ENCODE measurements at regions not wholly inside any gene's neighbourhood (a gene's known extent, or its start where the extent isn't known, plus 50 kb on each side); places are given as distances from the start of the nearest gene placed in this dataset.

GRCh38 chr18:39403121-39403520, 1837.5 kb upstream of the CELF4 start:
- Histone ChIP-seq H3K27ac (ENCODE audit: control insufficient read depth, insufficient read depth) (no peak overlapping the region), H3K4me2 (ENCODE audit: control insufficient read depth, insufficient read depth) (no peak overlapping the region), H3K9me3 (replicated peaks; ENCODE audit: control insufficient read depth, insufficient read depth, low read length) (no peaks in the 10 kb centered on the region), H3K9ac (ENCODE audit: control insufficient read depth, insufficient read depth, low read length) (no peak overlapping the region), H3K27me3 (replicated peaks in 1 of 2; ENCODE audit: control insufficient read depth in 2 of 2, insufficient read depth in 2 of 2, low read length in 1 of 2) (no peaks in the 10 kb centered on the region), H3K79me2 (ENCODE audit: control insufficient read depth, insufficient read depth, low read length) (no peaks in the 10 kb centered on the region), H3K4me1 (ENCODE audit: control insufficient read depth, insufficient read depth, low read length) (no peaks in the 10 kb centered on the region), H3K36me3 (ENCODE audit: control insufficient read depth in 2 of 2, insufficient read depth in 2 of 2, low read length in 1 of 2) (no peaks in the 10 kb centered on the region), H3K4me3 (no peak overlapping the region), H2AFZ (ENCODE audit: control insufficient read depth, low read depth, low read length) (no peak overlapping the region), H4K20me1 (ENCODE audit: control insufficient read depth, insufficient read depth) (no peaks in the 10 kb centered on the region)
- SMC1A ChIA-PET (ENCODE audit: uncharacterized antibody, unreplicated experiment): no interaction called here
- DNase-seq (ENCODE audit: low read depth, low spot score): no peak
- no peak for FAIRE-seq
- BruUV-seq (replicated peaks): no TSS peak
- intact Hi-C loops (cut with micrococcal nuclease; ENCODE audit: unreplicated experiment): no loop called here
- TF ChIP-seq SREBF1 (IDR thresholded peaks at IDR 0.05; ENCODE audit: low read length): no peak
- TF ChIP-seq NFYB (IDR thresholded peaks at IDR 0.05; ENCODE audit: insufficient read depth, low read depth, low read length): no peak
- TF ChIP-seq STAT1 (conservative IDR thresholded peaks at IDR 0.05): no peak
- no peak for TF ChIP-seq HDAC6 (IDR thresholded peaks at IDR 0.05; ENCODE audit: unreplicated experiment)
- no peak for TF ChIP-seq FOXM1 (IDR thresholded peaks at IDR 0.05; ENCODE audit: low read depth, low read length)
- no peak for TF ChIP-seq E2F8 (IDR thresholded peaks at IDR 0.05; ENCODE audit: low read depth, partially characterized antibody)
- no peak for TF ChIP-seq CBX5 (IDR thresholded peaks at IDR 0.05; ENCODE audit: low read depth)
- no peak for TF ChIP-seq FOS (IDR thresholded peaks at IDR 0.05; ENCODE audit: borderline replicate concordance, extremely low read depth, insufficient read length)
- TF ChIP-seq SIX5 (IDR thresholded peaks at IDR 0.05; ENCODE audit: low read depth, low read length, severe bottlenecking): no peak
- TF ChIP-seq CBFB (IDR thresholded peaks at IDR 0.05; ENCODE audit: low read depth): no peak
- TF ChIP-seq HSF1 (IDR thresholded peaks at IDR 0.05; ENCODE audit: low read depth, low read length): no peak
- no peak for TF ChIP-seq MEF2B (IDR thresholded peaks at IDR 0.05; ENCODE audit: partially characterized antibody, poor library complexity, severe bottlenecking)
- TF ChIP-seq ZNF207 (IDR thresholded peaks at IDR 0.05; ENCODE audit: borderline replicate concordance): no peak
- no peak for TF ChIP-seq MYB (IDR thresholded peaks at IDR 0.05; ENCODE audit: borderline replicate concordance, low read depth, low read length)
- no peak for TF ChIP-seq CTCF (IDR thresholded peaks at IDR 0.05 in 2 of 3, conservative IDR thresholded peaks at IDR 0.05 in 1 of 3; ENCODE audit: control insufficient read depth in 2 of 3, extremely low read depth in 1 of 3, insufficient read depth in 1 of 3, low read depth in 3 of 3, low read length in 3 of 3)
- TF ChIP-seq POLR2AphosphoS2 (IDR thresholded peaks at IDR 0.05; ENCODE audit: low read depth, low read length): no peak
- CTCF ChIA-PET: no interaction called here
- ATAC-seq: no peak
- in situ Hi-C loops (cut with MboI): no loop called here
- RAD21 ChIA-PET (ENCODE audit: unreplicated experiment): no interaction called here
- WGBS (ENCODE audit: insufficient coverage, insufficient replicate concordance, low lambda C conversion rate, missing lambda C conversion rate): 44% methylated on average over 2 of the region's 2 CpGs
- POLR2A ChIA-PET: interaction anchor here (0.6 kb wide), 1 partner anchor 1870 kb away, joined by 3 read pairs; no protein-coding TSS in a partner anchor

Data from GM12878 (cell line).